GM18907 (cell line): ENCODE measurements at regions not wholly inside any gene's neighbourhood (a gene's known extent, or its start where the extent isn't known, plus 50 kb on each side); places are given as distances from the start of the nearest gene placed in this dataset.
"Not testable (repeated sequence)": the region's sequence is repeated elsewhere in the genome, so short reads cannot be mapped to it uniquely, and the experiment has no call there.

ENCODE experiments used
- ATAC-seq: cut with Tn5 transposase; IDR thresholded peaks from one replicate; pipeline ENCODE4 v1.9.1; 2021; ENCODE audit warnings: mild to moderate bottlenecking, moderate library complexity; ENCODE audit not compliant: unreplicated experiment

DNA sequence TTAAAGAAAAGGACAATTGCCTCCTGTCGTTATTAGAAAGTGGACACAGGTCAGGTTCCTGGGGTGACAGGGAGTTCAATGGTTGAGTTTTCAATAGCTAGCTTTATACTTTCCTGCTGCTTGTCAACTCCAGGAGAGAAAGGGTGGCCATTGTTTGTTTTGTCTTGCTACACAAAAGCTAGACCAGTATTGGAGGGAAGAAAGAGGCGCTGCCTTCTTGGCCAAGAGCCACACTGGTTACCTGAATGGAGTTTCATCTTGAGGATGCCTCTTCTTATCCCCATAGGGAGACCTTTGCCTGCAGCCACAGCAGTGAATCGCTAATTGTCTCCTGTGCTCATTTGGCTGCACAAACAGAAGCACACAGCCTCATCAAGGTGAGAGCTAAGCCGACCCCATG, 279.4 kb upstream of the GRIA1 start:
- ATAC-seq, result no peak

DNA sequence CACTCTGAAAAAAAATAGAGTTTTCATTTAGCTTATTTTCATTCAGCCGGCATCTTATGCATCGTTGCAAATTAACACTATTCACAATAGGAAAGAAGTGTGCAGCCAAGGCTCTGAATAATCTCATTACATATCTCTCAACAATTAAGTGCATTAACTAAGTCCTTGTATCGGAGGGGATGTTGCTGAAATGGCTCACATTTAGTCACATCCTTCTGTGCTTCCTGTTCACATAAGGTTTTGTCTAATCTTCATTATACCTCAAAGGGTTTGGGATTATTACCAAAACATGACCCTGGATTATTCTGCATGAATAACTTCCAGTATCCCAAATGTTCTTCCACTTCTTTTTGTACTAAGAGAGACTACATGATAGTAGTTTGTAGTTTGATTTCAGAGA, 278.0 kb upstream of the GRIA1 start:
- ATAC-seq, result no peak

DNA sequence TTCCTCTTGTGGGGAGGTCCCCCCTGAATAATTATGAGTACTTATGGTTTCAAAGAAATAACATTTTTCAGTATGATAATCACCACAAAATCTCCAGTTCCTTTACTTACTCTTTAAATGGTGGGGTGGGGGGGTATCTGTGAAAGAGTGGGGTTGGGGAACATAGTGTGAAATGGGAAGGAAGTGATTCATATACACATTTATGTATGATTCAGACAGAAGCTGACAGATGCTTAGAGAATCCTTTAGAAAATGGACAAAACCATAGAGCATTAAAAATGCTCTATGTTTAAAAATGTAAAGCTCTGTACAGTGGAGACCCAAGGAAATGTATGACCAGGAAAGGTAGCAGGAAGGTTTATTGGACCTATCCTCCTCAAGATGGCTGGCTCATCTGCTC, 267.5 kb upstream of the GRIA1 start:
- no peak for ATAC-seq

DNA sequence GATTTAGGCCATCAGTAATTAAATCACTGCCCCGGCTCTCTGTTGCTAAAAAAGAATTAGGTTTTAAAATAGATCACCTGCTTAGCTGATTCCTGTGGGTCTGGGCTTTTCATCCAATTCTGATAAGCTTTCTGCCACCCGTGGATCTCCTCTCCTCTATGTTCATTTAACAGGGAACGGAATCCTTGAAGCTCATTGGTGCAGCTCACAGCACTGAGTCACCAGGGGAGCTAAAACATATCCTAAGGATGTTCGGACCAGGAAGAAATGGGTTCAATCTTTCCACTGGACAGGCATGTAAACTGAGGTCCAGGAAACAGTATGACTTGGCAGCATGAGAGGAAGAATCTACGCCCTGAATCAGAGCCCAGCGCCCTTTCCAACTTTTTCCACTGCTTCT, 267.1 kb upstream of the GRIA1 start:
- no peak for ATAC-seq

DNA sequence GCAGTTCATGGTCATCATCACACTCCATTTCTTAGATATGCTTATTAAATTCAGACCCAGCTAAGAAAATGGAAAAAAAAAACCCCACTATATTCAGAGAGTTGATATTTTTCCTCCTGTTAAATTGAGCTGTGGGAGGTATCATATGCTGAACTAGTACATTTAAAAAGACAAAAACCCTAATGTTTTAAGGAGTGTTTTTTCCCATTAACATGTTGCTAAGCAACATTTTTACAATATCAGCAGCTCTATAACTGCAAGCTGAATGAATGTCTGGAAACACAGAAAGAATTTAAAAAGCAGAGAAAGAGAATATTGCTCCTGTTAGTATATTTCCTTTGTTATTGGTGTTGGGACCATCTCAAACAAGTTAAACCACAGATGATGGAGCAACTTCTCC, 265.8 kb upstream of the GRIA1 start:
- ATAC-seq, result no peak

DNA sequence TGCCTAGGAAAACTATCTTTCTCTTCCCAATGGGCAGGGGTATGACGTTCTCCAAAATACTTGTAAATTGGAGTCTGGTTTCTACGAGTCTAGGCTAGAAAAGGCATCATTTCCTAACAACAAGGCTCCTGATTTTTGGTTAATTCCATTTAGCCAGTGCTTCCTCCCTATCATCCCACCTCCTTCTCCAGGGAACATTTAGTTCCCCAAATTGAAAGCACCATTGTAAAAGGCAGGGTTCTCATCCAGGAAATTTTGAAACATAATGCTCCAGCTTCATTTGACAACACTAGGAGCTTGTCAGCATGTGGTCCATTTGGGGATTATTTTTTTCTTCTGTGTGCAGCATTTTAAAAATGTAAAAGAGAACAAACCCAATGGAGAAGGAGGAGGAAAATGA, 256.5 kb upstream of the GRIA1 start:
- no peak for ATAC-seq

DNA sequence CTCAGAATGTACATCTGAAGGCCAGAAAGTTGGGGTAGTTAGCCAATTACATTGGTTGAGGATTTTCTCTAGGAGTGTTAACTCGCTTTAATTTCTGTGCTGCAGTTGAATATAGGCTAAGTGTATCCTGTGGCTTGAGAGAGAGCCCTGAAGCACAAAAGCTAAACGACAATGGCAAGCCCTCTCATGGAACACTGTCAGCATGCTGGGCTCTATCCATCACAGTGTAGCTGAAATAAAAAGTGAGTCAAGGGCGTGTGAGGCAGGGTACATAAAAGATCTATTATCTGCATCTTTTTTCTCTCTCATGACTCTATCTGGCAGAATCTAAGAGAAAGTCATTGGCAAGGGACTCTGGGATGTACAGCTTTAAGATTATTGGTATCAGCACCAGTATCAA, 254.2 kb upstream of the GRIA1 start:
- ATAC-seq, result no peak

DNA sequence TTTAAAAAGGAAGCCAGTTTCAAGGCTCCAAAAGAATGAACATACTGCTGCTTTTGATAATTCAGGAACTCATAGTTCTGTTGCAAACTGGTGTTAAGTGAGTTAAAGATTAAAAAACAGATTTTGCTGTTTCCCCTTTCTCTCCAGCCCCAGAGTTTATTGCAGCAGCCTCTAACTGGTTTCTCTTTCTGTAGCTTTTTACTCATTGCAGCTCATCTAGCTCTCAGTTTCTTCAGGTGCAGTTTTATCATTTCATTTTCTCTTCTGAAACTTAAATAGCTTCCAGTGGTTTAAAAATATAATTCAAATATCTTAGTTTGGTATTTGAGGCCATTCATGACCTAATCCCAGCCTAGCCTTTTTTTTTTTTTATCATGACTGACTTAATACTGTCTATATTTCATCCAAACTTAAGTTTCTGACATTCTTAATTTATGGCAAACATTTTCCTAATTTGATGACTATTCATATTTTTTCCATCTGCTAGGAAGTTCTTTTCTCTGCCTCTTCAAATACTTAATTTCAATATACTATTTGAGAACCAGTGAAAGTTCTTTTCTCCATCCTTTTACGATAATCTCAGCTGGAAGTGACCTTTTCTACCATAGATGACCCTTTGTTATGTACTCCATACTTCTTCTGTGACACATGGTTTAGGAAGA, 252.7 kb upstream of the GRIA1 start:
- peak; percentile 92 for ATAC-seq

DNA sequence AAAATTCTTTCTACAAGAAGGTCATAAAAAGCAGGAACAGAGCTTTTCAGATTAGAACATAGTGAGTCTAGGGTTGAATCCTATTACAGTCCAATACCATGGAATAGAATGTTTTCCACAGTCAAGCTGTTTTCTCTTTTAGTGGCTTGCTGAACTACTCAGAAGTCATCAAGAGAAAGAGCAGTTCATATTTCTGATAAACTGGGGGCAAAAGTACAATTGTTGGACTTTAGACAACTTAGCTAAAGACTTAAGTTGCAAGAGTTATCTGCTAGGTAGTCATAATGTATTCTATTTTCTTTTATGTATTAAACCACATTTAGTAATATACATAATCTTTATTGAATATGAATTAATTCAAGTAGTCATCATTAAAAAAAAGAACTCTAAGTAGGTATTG, 233.1 kb upstream of the GRIA1 start:
- ATAC-seq, result no peak

DNA sequence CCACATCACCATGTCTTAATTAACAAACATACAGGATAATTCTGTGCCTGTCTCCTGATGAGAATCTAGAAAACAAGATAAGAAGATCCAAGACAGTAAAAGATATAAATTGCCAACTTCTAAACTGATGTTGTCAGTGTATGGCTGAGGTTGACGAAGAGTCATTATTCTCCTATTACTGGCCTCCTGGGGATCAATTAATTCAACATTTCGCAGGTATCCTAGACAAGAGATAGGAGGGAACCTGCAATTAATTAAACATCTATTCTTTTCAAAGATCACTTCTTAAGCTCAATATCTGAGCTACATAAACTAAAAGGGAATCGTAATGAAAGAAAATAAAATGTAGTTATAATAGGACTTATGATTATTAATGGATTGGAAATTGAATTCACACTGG, 232.0 kb upstream of the GRIA1 start:
- no peak for ATAC-seq

DNA sequence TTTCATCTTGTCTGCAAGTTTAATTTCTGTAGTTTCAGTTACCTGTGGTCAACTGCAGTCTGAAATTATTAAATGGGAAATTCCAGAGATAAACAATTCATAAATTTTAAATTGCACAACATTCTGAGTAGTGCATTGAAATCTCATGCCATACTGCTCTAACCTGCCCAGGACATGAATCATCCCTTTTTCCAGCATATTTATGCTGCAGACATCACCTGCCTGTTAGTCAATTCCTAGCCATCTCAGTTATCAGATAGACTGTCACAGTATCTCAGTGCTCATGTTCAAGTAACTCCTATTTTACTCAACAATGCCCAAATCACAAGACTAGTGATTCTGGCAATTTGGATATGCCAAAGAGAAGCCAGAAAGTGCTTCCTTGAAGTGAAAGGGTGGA, 223.0 kb upstream of the GRIA1 start:
- no peak for ATAC-seq

DNA sequence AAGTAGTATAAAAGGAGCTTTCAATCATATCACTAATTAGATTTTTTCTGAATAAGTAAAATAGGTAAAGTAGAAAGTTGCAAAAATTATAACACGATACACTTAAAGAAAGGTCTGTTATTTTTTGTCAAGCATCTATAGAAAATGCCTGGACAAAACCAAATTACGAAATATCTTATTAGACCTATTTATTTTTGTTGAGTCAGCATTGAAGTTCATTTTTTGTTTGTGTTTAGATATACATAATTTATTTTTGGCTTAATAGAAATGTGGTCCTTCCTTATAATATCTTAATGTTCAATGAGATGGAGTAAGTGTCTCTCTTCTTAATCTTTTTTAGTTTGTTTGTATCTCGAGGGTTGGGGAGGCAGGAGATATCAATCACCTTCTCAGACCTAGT, 214.8 kb upstream of the GRIA1 start:
- ATAC-seq, result no peak

DNA sequence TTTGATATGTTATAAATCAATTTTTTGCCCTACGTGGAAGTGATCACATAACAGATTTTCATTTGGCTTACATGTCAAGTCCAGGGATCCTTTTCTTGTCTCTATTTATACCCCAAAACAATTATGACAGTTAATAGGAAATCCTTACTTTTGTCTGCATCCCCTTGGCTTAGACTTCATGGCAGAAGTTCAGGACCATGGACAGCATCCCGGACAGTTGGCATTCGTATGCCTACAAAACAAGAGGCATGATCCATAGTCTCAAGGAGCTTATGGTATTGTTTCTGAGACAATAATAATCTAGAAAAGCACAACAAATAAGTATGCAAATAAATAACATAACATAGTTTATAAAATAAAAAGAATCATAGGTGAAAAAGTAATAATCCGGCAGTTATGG, 214.3 kb upstream of the GRIA1 start:
- ATAC-seq, result no peak

DNA sequence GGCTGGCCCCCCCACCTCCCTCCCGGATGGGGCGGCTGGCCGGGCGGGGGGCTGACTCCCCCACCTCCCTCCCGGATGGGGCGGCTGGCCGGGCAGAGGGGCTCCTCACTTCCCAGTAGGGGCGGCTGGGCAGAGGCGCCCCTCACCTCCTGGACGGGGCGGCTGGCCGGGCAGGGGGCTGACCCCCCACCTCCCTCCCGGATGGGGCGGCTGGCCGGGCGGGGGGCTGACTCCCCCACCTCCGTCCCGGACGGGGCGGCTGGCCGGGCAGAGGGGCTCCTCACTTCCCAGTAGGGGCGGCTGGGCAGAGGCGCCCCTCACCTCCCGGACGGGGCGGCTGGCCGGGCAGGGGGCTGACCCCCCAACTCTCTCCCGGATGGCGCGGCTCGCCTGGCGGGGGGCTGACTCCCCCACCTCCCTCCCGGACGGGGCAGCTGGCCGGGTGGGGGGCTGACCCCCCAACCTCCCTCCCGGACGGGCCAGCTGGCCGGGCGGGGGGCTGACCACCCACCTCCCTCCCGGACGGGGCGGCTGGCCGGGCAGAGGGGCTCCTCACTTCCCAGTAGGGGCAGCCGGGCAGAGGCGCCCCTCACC, 194.1 kb upstream of the GRIA1 start:
- ATAC-seq, result not testable (repeated sequence)

DNA sequence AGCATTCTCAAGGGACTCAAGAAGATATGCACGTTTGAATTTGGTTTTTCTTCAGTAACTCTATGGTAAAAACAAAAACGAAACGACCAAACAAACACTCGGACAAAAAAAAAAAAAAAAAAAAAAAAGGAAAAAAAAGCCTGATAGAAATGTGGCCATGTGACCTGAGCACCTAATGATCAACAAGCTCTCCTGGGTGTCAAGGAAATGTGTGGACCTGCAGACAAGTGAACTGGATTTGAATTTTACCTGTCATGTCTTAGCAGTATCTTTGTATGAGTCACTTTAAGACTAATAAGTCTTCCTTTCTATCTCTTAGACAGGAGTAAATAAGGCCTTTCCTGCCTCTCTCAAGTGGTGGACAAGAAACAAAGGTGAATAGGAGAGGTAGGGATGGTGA, 190.6 kb upstream of the GRIA1 start:
- no peak for ATAC-seq

DNA sequence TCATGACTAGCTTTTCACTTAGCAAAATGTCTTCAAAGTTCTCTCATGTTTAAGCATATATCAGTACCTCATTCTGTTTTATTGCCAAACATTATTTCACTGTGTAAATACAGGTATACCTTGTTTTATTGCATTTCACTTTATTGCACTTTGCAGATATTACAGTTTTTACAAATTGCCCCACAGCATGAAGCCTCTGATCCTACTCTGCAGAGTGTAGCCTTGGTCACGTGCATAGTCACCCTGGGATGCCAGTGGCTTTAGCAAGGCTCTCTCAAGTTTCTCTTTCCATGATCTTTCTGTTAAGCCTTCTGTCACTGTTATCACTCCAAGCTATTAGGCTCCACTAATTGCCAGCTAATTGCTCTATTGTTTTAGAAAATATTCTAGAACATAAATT, 182.2 kb upstream of the GRIA1 start:
- no peak for ATAC-seq

DNA sequence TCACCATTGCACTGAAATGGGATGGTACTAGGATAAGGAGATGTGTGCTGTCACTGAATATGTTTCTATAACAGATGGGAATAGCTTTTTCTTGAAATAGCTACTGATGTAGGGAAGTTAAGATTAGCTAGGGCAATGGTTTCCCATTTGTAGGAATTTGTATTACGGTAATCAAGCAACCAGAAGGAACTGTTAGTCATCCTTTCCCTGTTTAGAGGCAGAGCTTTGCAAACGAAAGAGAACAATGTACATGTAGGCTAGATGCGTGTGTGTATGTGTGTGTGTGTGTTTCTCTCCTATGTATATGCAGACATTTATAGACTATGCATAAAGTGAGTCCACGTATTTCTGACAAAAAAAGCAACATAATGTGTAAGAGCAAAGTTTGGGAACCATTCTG, 171.9 kb upstream of the GRIA1 start:
- no peak for ATAC-seq

DNA sequence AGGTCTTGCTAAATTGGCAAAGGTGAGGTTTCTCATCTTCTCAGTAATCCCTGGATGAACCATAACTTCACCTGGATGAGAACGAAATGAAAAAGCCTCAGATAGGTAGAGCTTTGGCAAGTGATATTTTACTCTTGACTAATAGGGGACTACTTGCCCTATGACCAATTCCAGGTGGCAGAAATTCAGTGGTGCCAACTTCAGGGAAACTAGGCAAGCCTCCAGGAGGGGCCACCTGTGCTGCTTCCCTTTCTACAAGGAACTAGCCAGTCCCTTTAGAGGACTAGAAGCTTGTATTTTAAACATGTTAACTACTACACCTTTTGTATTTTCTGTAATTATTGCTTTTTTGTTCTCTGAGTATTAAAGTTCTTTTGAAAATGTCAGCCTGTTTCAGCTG, 169.0 kb upstream of the GRIA1 start:
- ATAC-seq, result no peak

DNA sequence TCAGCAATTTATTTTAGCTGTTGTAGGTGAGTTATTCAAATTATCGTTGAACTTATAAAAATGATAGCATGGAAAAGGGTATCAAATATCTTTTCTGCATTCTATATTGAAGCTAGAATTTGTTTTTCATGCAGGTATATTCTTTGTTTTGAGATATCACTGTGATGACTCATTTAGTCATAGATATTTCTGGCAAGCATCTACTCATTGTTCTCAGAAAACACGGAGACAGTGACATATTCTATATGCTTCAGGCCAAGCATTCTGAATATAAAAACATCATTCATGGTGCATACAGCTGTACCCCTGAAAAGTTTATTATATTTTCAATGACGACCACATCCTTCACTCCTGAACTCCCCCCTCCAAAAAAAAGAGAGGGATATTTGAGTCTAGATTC, 150.3 kb upstream of the GRIA1 start:
- no peak for ATAC-seq

DNA sequence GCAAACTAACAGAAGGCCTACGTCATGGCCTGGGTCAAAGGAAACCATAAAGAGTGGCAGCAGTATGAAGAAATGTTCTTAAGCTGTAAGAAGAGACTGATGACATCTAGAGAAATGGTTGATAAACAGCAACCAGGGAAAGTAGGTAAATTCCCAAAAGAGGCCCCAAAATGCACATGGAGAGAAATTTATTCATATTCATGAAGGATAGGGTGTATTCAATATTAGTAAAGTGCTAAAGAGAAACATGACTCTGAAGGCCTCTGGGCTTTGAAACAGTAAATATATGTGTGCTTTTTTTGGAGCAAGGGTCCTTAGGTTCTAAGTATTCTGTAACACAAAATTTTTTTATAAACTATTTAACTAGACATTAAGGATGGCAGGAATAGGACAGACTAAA, 149.7 kb upstream of the GRIA1 start:
- no peak for ATAC-seq

DNA sequence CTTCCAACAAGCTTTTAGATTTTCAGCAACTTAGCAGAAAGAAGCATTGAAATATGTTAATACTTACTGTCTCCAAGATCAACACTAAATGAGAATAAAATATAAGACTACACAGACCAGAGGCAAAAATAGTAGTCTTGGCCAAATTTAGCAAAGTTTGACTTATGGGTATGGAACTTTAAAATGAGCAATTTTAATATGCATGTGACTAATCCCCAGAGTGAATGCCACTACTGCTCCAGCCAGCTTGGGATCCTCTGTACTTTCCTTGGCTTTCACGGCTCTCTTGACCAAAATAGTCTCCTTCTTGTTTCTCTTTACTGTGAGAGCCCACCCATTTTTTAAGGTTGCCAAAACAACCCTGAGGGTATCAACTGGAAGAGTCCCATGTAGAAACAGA, 148.0 kb upstream of the GRIA1 start:
- ATAC-seq, result no peak

DNA sequence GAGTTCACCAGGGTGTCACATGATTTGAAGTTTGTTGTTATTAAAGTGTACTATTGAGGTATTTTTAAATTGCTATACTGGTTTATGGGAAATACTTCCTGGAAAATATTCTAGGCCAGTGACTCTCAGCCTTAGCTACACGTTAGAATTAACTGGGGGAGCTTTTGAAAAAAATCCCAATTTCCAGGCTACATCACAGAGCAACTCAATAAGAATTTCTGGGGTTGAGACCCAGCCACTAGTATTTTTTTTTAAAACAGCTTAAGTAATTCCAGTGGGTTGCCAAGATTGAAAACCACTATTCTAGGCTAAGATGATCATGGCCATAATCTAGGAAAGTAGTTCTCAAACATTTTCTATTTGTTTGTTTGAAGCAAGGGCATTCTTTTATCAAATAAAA, 142.9 kb upstream of the GRIA1 start:
- ATAC-seq, result no peak

DNA sequence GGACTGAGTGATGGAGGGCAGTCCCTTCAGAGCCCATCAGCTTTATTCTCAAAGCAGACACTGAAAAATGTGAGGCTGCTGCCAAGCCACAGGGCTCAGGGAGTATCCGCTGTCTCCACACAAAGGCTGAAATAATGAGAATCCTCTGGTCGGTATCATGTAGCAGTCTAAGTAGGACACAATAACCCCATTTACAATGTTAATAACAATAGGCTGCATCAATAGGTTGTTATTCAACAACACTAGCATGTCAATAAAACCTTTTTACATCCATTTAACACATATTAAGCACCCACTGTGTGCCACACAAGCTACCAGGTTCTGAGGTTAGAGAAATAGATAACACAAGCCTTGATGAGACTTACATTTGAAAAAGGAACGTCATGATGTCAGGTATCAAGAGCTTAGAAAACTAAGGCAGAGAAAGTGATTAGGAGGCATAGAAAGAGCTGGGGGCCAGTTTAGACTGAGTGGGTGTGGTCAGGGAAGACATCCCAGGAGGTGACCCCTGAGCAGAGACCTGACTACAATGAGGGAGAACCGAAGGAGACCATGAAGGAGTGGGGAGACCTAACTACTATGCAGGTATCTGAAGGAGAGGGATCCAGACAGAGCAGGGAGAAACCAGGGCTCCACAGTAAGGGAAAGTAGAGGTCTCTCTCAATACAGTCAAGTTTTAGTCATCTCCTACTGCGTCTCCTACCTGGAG, 140.1 kb upstream of the GRIA1 start:
- no peak for ATAC-seq
